SK-N-SH treated with all-trans-retinoic acid at 6 μM for 48 hours (cell line): ENCODE measurements at regions not wholly inside any gene's neighbourhood (a gene's known extent, or its start where the extent isn't known, plus 50 kb on each side); places are given as distances from the start of the nearest gene placed in this dataset.

Experiments used
- ATAC-seq: fragments of 200-7000 bp; cut with Tn5 transposase; 3 replicates; pipeline ENCODE4 v1.9.1; 2020; ENCODE audit warnings: mild to moderate bottlenecking, moderate library complexity
- BACH2 ChIP-seq: fragments of 250-450 bp; sonication (Bioruptor Pico); IDR thresholded peaks from 2 replicates; pipeline ENCODE4 v1.9.0; 2021; ENCODE audit warnings: mild to moderate bottlenecking, borderline replicate concordance
- CREB5 ChIP-seq: fragments of 250-450 bp; sonication (Bioruptor Pico); IDR thresholded peaks from 2 replicates; pipeline ENCODE4 v1.5.1; 2020; ENCODE audit warnings: low read depth, mild to moderate bottlenecking, moderate library complexity
- CSDC2 ChIP-seq: fragments of 250-450 bp; sonication (Bioruptor Pico); IDR thresholded peaks from 2 replicates; pipeline ENCODE4 v1.5.0; 2020; ENCODE audit warnings: mild to moderate bottlenecking, moderate library complexity
- CSRNP3 ChIP-seq: fragments of 250-450 bp; sonication (Bioruptor Pico); IDR thresholded peaks from 2 replicates; pipeline ENCODE4 v1.5.1; 2021; ENCODE audit warnings: mild to moderate bottlenecking, moderate library complexity
- ESRRG ChIP-seq: fragments of 250-450 bp; sonication (Bioruptor Pico); IDR thresholded peaks from 2 replicates; pipeline ENCODE4 v1.6.1; 2021; ENCODE audit warnings: mild to moderate bottlenecking
- GLIS3 ChIP-seq: fragments of 250-450 bp; sonication (Bioruptor Pico); IDR thresholded peaks from 2 replicates; pipeline ENCODE4 v1.5.0; 2020; ENCODE audit warnings: mild to moderate bottlenecking, moderate library complexity
- ISL1 ChIP-seq: fragments of 250-450 bp; sonication (Bioruptor Pico); IDR thresholded peaks from 2 replicates; pipeline ENCODE4 v2.1.2; 2022; ENCODE audit warnings: mild to moderate bottlenecking, moderate library complexity
- PATZ1 ChIP-seq: fragments of 250-450 bp; sonication (Bioruptor Pico); IDR thresholded peaks from 2 replicates; pipeline ENCODE4 v1.8.0; 2020; ENCODE audit warnings: mild to moderate bottlenecking, moderate library complexity, borderline replicate concordance
- POU6F1 ChIP-seq: fragments of 250-450 bp; sonication (Bioruptor Pico); IDR thresholded peaks from 2 replicates; pipeline ENCODE4 v1.8.0; 2021; ENCODE audit warnings: low read depth, mild to moderate bottlenecking, moderate library complexity, borderline replicate concordance
- PPARA ChIP-seq: fragments of 250-450 bp; sonication (Bioruptor Pico); IDR thresholded peaks from 2 replicates; pipeline ENCODE4 v1.5.0; 2020; ENCODE audit warnings: mild to moderate bottlenecking, borderline replicate concordance
- RARB ChIP-seq: fragments of 250-450 bp; sonication (Bioruptor Pico); IDR thresholded peaks from 2 replicates; pipeline ENCODE4 v1.8.0; 2021; ENCODE audit warnings: mild to moderate bottlenecking, moderate library complexity
- SNAI2 ChIP-seq: fragments of 250-450 bp; sonication (Bioruptor Pico); IDR thresholded peaks from 2 replicates; pipeline ENCODE4 v1.5.0; 2020; ENCODE audit warnings: mild to moderate bottlenecking, moderate library complexity
- TCF4 ChIP-seq: fragments of 250-450 bp; sonication (Bioruptor Pico); IDR thresholded peaks from 2 replicates; pipeline ENCODE4 v1.8.0; 2021; ENCODE audit warnings: mild to moderate bottlenecking, moderate library complexity, borderline replicate concordance
- TOX ChIP-seq: fragments of 250-450 bp; sonication (Bioruptor Pico); IDR thresholded peaks from 2 replicates; pipeline ENCODE4 v1.8.0; 2021; ENCODE audit warnings: mild to moderate bottlenecking, moderate library complexity, borderline replicate concordance
- TSHZ2 ChIP-seq: fragments of 250-450 bp; sonication (Bioruptor Pico); IDR thresholded peaks from 2 replicates; pipeline ENCODE4 v1.5.0; 2020; ENCODE audit warnings: mild to moderate bottlenecking, moderate library complexity
- ZC3H10 ChIP-seq: fragments of 250-450 bp; sonication (Bioruptor Pico); IDR thresholded peaks from 2 replicates; pipeline ENCODE4 v1.5.1; 2021; ENCODE audit warnings: mild to moderate bottlenecking, moderate library complexity
- ZFP3 ChIP-seq: fragments of 250-450 bp; sonication (Bioruptor Pico); IDR thresholded peaks from 2 replicates; pipeline ENCODE4 v1.5.0; 2020; ENCODE audit warnings: mild to moderate bottlenecking, moderate library complexity
- ZFP30 ChIP-seq: fragments of 450-650 bp; formaldehyde crosslinking; IDR thresholded peaks from 2 replicates; pipeline ENCODE4 v1.5.0; 2022; ENCODE audit warnings: mild to moderate bottlenecking, moderate library complexity
- ZNF565 ChIP-seq: fragments of 450-650 bp; formaldehyde crosslinking; conservative IDR thresholded peaks from 2 replicates; pipeline ENCODE4 v1.5.0; 2020; ENCODE audit warnings: low read depth, mild to moderate bottlenecking, moderate library complexity
- ZNF70 ChIP-seq: fragments of 450-650 bp; formaldehyde crosslinking; IDR thresholded peaks from 2 replicates; pipeline ENCODE4 v1.5.0; 2020; ENCODE audit warnings: mild to moderate bottlenecking, moderate library complexity
- ZNF8 ChIP-seq: fragments of 450-650 bp; formaldehyde crosslinking; IDR thresholded peaks from 2 replicates; pipeline ENCODE4 v1.5.0; 2020; ENCODE audit warnings: mild to moderate bottlenecking, moderate library complexity

- no peak for ATAC-seq
- TF ChIP-seq ZNF565 (CRISPR knock-in tag) (no peak), ZNF8 (CRISPR knock-in tag) (no peak), ZFP30 (CRISPR knock-in tag) (no peak), SNAI2 (no peak), ISL1 (CRISPR knock-in tag) (no peak), GLIS3 (CRISPR knock-in tag) (no peak)
Measured at GRCh38 chr14:36441283-36441682, 78.7 kb downstream of the NKX2-1 start.

GRCh38 chr14:36439766-36440165 lies 80.3 kb downstream of the NKX2-1 start:
- TF ChIP-seq BACH2 (CRISPR knock-in tag) (no peak), TOX (CRISPR knock-in tag) (no peak), ESRRG (CRISPR knock-in tag) (no peak), POU6F1 (no peak), TSHZ2 (no peak), PPARA (CRISPR knock-in tag) (no peak), GLIS3 (CRISPR knock-in tag) (no peak), PATZ1 (CRISPR knock-in tag) (no peak), CREB5 (no peak), ZNF8 (CRISPR knock-in tag) (no peak), ZNF70 (no peak), ZFP3 (CRISPR knock-in tag) (no peak), TCF4 (no peak), SNAI2 (no peak), ZNF565 (CRISPR knock-in tag) (no peak), CSRNP3 (no peak), ZFP30 (CRISPR knock-in tag) (no peak)
- TF ChIP-seq, all 23 proteins: peak for 0
- no peak for ATAC-seq

- no peak for ATAC-seq
- no peak for TF ChIP-seq CREB5
- TF ChIP-seq POU6F1: no peak
- no peak for TF ChIP-seq TCF4
- no peak for TF ChIP-seq PATZ1 (CRISPR knock-in tag)
- TF ChIP-seq RARB (CRISPR knock-in tag): no peak
- no peak for TF ChIP-seq ZC3H10
- TF ChIP-seq CSRNP3: no peak
- TF ChIP-seq CSDC2 (CRISPR knock-in tag): no peak
Measured at GRCh38 chr14:36438883-36439282, 81.1 kb downstream of the NKX2-1 start.
